ENCODE measurements at regions not wholly inside any gene's neighbourhood (a gene's known extent, or its start where the extent isn't known, plus 50 kb on each side); places are given as distances from the start of the nearest gene placed in this dataset.

DNA sequence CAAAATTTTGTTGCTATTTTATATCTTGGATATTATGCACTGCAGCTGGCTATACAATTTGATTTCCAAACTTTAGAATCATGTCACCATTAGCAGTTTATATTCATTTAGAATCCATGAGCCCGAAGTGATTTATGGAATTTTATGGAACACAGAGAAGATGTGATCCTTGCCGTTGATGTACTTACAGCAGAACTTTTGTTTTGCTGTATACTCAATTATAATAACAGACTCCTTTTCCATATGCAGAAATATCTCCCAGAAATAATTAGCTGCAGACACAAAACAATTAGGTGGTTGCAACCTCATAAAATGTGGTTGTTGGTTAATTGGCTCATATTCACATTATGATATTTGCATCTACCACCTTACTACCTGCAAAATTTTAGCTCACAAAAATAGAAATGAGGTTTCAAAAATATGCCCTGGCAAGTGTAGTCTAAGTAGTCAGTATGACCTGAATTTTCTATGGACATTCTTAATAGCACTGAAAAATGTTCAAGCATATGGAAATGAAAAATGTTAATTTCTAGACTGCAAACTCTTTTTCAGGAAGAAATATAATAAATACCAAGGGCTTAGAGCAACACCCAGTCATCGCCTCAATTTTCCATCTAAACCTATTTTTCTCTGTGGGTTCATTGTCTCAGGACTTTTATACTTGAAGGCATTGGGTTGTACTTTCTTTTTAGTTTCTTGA is 997.6 kb downstream of the MCTP2 start:
- no peak for DNase-seq (ENCODE audit: low read depth, low spot score)

DNA sequence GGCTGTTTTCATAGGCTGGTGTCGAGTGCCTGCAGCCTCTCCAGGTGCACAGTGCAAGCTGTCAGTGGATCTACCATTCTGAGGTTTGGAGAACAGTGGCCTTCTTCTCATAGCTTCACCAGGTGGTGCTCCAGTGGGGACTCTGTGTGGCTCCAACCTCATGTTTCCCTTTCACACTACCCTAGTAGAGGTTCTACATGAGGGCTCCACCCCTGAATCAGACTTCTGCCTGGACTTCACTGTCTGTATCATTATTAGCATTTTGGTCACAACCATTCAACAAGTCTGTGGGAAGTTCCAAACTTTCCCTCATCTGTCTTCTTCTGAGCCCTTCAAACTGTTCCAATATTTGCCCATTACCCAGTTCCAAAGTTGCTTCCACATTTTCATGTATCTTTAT is 1003.7 kb downstream of the MCTP2 start:
- DNase-seq (ENCODE audit: low read depth, low spot score) = no peak

- peak; percentile 94 for DNase-seq (ENCODE audit: low read depth, low spot score)
These were observed 1016.0 kb downstream of the MCTP2 start for GRCh38 chr15:95247071-95247984.

DNA sequence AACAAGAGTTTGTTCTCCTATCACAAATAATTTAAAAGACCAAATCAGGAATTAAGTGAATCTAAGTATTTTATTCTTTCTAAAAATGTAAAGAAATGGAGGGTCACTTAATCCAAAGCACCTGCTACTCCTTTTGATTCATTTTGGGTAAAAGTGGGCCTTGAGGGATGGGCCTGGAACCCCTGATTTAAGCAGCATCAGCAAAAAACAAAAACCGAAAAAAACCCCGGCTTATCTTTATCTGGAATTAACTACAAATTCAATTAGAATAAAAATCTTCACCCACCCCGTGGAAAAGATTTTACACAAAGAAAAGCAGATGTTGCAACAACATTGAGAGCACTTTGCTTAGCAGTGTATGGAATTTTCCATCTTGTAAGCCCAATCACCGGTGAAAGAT is 1018.2 kb downstream of the MCTP2 start:
- no peak for DNase-seq (ENCODE audit: low read depth, low spot score)

- DNase-seq (ENCODE audit: low read depth, low spot score) = no peak
These were observed 1021.0 kb downstream of the MCTP2 start for GRCh38 chr15:95252404-95252803.

DNA sequence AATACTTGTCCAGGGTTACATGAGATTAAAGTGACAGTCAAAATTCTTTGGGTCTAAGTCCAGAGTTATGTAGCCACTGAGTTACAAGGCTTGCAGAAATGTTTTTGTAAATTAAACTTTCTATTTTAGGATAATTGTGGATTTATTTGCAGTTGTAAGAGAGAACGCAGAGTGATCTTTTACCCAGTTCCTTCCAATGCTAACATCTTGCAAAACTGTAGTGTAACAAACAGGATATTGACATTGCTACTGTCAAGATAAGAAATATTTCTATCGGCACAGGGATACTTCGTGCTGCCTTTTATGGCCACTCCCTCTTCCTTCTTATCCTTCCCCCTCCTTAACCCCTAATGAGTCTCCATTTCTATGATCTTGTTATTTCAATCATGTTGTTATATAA is 1022.9 kb downstream of the MCTP2 start:
- DNase-seq (ENCODE audit: low read depth, low spot score) = no peak

- DNase-seq (ENCODE audit: low read depth, low spot score) = peak; percentile 72
These were observed 1028.2 kb downstream of the MCTP2 start for GRCh38 chr15:95259513-95259912.

DNA sequence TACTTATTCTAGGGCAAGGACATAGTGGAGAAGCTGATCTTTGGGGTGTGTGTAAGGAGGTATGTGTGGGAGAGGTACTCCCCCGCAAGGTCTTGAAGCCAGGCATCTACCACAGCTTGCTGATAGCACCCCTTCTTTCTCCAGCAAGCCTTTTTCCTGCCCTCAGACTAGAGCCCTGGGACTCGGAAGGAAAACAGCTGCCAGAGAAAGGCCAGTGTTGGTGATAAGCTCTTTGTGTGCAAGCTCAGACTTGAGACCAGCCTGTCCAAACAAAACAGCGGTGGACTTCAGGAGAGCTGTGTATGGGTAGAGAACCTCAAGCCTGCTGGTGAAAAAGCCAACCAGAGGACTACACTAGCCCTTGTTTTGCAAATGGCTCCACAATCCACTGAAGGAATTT is 1028.6 kb downstream of the MCTP2 start:
- no peak for DNase-seq (ENCODE audit: low read depth, low spot score)

GRCh38 chr15:95260856-95261255 is 1029.5 kb downstream of the MCTP2 start:
- DNase-seq (ENCODE audit: low read depth, low spot score) = no peak

DNA sequence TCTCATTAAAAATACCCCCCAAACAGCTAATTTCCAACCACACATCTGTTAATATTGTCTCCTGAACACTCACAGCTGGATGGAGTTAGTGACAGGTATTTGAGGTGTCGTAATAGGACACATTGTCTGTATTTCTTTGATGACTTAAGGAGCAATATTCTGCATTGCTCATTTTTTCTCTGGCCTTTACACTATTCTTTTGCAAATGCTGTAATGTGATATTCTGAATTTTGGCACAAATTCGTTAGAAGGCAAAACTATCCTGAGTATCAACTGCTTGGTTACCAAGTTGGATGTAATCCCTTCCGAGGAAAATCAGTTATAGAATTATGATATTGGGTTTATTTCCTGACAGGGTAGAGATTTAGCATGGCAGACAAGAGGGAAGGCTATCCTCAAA is 1030.2 kb downstream of the MCTP2 start:
- no peak for DNase-seq (ENCODE audit: low read depth, low spot score)

DNA sequence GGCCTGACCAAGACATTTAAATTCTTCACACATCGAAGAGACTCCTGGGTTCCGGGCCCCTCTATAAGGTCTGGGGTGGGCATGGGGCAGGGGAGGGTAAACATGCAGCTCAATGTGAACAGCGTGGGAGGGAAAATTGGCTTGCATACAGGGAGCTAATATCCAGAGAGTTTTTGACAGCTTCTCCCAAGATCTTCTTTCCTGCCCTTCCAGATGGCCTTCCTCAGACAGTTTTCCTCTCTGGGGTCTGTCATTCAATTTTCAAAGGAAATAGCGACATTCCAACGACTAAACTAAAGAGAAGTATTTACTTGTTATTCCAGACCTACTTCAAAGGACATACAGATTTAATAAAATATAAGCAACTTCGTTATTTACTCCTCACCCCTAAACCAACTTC is 1030.6 kb downstream of the MCTP2 start:
- DNase-seq (ENCODE audit: low read depth, low spot score) = no peak

DNA sequence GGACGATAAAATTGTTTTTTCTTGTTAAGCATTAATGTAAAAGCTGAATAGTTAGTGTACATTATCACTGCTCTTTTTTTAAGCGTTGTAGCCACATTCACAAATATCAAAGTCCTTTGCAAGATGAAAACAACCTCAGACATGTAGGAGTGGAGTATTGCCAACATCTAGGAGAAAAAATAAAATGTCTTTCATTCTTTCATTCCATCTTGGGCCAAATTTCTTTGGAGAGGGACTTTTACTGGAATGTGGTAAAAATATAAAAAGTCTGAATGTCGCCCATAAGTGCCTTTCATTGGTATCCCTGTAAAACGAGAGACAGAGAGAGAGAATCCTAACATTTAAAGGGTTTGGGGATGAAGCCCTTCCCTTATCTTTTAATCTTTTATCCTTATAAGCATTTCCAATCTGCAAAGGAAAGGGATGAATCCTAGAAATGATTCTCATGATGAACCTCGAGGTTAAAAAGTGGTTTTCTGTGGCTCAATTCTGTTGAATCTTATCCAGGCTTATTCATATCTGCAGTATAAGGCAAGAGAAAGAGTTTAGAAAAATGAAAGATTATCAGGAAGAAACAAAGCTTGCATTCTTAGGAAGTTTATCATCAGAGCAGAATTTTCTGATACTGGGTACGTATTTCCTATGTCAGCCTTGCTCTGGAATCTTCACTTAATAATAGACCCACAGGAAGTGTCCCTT is 1031.7 kb downstream of the MCTP2 start:
- DNase-seq (ENCODE audit: low read depth, low spot score) = no peak

DNA sequence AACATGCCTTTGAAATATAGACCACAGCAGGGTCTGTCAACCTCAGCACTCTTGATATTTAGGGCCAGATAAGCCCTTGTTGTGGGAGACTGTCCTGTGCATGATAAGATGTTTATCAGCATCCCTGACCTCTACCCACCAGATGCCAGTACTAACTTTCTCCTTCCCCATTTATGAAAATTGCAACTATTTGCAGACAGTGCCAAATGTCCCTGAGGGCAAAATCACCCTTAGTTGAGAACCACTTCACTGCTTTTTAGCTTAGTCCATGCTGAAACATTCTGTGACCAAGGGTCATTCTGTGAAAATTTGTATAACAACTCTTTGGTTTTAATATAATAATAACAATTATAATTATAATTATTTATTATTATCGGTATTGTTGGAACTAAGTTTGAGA is 1032.4 kb downstream of the MCTP2 start:
- DNase-seq (ENCODE audit: low read depth, low spot score) = no peak

DNA sequence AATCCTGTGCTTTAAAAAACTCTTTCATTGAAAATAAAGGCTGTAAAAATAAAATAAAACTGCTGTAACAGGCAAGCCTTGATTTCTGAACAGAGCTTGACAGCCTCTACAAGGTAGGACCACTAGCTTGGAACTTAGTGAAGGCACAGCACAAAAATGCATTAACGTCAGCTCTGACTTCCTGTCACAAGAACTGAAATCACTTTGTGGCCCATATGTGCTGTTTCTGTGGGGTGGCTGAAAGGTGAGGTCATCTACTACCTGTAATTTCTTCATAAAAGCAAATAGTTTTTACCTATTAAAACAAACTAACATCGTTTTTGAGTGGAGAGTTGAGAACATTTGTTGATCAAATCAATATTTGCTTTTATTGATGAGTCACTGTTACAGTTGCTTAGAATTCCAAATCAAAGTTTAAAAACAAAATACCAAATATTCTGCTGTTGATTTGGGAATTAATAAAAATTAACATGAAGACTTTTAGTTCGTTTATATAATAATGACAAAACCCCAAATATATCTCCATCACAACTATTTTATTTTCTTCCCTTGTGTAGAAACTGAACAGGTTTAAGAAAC is 1034.1 kb downstream of the MCTP2 start:
- no peak for DNase-seq (ENCODE audit: low read depth, low spot score)

DNA sequence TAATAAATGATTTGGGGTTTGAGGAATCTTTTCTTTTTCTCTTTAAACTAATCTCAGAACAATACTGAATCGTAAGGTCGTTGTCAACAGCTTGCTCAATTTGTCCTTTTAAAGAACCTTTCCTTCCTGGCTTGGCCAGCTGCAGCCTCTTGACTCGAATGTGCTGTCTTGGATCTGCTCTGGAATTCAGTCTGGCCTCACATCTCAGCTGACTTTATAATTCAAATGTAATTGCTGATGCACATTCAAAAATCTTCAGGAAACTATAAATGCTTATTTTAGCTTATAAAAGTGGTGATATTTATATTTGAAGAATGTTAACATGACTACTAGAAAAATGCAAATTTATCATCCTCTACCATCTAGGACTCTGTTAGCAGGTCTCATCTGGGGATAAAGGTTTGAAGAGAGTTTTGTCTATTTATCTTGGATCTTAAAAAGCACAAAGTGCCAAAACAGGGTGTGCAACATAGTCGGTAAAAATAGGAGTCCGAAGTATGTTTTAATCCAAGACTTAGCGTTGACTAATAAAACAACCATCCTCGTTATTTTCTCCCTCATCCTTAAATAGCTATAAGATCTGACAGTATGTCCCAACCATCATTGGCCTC is 1035.2 kb downstream of the MCTP2 start:
- DNase-seq (ENCODE audit: low read depth, low spot score) = no peak

DNA sequence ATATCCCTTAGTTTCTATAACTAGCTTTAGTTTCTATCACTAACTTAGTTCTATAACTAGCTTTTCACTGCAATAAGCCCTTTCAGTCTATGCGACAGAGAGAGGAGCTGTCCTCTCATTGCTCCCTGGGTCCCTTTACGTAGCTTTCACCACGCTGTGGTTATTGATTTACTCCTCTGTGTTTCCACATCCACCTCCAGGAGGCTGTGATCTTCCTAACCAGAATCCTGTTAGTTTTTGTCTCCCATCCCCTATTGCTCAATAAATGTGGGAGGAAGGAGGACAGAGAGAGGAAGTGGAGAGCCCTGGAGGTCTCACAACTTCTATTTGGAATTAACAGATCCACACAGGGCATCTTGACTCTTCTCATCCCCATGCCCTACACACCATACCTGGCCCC is 1036.1 kb downstream of the MCTP2 start:
- no peak for DNase-seq (ENCODE audit: low read depth, low spot score)

DNA sequence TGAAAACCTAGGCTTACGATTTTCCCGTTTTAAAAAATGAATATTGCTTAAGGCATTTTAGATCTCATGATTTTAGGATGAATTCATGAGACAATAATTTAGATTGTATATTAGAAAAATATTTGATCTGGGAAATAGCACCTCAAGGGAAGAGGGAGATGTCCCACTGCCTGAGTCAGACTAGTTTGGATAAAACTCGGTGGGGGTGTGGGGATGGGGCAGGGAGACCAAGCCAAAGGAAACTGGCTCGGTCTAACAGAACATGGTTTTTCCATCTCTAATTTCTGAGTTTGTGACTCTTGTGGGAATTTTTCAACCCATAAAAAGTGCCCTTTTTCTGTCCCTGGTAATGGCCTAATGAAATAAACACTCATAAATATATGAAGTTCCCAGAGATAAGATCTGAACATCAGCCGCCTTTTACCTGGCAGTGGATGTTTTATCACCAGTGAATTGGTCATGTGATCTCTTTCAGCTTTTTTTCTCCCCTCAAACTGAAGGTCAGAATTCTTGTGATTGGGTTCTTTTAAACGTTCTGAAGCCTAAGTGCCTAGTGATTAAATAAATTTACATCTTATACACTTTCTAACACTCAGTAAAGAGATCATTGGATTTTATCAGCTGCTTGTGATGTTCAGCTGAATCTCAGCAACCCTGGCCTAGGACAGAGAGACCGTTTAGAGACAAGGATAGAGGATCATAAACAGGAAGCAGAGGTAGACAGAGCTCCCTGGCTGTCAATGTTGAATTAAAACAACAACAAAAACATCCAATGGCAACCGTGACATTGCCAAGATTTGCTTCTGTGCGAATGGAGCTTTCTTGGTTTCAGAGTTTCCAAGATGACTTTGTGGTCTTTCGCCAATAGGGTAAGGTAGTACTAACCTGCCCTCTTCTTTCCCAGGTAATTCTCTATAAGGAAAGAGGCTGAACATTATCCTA is 1038.2 kb downstream of the MCTP2 start:
- DNase-seq (ENCODE audit: low read depth, low spot score) = no peak

DNA sequence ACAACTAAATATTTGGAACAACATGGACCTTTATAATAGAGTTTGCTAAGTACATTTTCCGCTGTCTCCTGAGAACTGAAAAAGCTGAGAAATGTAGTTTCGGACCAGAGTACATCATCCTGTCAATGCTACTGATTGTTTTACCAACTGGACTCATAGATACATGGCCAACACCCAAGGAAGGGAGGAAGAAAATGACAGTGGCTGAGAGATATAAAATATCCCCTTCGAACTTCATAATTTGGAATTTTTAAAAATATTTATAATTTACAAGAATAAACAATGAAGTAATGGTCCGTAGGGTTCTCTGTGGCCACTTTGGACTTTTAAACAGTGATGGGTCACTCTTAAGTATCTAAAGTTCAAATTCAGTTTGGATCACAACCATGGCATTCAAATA is 1042.7 kb downstream of the MCTP2 start:
- no peak for DNase-seq (ENCODE audit: low read depth, low spot score)

DNA sequence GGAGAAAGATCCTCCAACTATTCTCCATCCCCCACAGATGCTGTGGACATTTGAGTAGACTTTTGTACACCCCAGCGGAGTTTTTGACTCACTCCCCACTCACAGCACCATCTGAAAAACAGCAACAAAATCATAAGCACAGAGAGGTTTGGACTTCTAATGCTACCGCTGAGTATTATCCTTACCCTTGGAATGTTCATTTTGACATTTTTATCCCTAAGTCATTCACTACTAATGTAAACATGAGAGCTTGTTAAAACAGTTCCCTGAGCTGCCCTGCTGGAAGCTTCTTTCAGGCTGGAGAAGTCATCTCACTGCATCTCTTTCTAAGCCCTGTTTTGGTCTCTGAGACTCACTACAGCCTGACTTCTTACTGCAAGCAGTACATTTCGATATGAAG is 1045.9 kb downstream of the MCTP2 start:
- DNase-seq (ENCODE audit: low read depth, low spot score) = peak; percentile 84

GRCh38 chr15:95278532-95279245 is 1047.3 kb downstream of the MCTP2 start:
- no peak for DNase-seq (ENCODE audit: low read depth, low spot score)

All from smooth muscle cell of the brain vasculature (primary cell).